GM18502 (cell line): ENCODE measurements at regions not wholly inside any gene's neighbourhood (a gene's known extent, or its start where the extent isn't known, plus 50 kb on each side); places are given as distances from the start of the nearest gene placed in this dataset.

Experiments
- ATAC-seq: cut with Tn5 transposase; IDR thresholded peaks from one replicate; pipeline ENCODE4 v1.9.1; 2021; ENCODE audit warnings: mild to moderate bottlenecking; ENCODE audit not compliant: unreplicated experiment, poor library complexity

DNA sequence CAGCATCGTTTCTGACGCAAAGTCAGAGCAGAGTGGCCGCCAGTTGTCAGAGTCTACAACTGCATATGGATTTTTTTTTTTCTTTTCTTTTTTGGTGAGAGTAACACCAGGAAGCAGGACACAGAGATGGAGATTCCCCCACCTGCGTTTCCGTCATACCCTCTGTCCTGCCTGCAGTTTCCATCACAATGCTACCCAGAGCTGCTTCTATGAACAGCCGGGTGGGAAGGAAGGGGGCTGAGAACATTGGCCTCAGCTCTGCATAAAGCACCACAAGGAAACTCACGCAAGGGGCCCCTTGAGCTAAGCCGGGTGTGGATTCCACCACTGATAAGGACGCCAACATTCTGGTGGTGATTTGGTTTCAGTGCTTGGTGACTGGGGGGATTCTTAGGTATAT, 183.5 kb upstream of the AFDN start:
- ATAC-seq = no peak

DNA sequence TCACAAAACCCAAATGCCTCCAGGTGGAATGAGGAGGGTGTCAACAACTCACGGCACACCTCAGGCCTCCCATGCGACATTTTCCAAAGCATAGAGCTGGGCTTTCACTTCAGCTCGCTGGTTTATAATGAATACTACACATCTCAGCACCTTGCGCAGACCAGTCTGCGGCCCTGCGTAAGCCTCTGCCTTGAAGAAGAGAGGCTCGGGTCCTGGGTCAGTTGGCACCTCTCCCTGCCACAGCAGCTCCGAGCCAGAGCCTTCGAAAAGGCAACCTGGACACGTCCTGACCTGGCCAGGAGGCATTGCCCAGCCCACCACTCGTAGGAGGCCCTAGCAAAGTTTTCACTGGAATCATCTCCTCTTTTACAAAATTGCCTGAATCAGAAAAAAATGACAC, 183.0 kb upstream of the AFDN start:
- no peak for ATAC-seq

DNA sequence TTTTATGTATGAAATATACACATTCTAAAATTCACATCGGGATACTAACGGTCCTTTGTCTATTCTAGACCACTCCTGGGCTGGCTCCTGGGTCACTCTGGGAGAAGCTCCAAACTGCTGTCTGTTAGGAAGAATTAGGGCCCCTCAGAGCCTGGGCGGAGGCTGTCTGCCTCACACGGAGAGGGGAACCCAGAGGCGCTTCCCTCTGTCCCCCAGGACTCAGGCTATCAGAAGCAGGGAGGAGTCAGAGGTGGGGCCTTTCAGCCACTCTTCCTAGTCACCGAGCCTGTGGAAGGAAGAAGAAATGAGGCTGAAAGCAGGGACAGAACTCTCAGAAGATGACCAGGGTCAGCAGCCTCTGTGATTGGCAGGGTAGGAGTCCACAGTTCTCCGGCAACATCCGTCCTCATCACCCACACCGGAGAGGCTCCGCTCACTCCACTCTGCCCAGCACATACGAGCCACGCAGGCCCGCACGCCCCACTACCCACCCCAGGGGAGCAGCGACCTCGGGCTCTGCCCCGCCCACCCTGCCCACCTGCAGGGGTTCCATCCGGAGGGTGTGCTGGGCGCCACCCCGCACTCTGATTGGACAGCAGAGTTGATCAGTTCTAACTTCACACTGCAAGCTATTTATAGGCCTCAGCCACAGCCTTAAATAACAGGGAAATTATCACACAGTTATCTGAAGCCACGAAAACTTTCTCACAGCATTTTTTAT, 182.1 kb upstream of the AFDN start:
- no peak for ATAC-seq

DNA sequence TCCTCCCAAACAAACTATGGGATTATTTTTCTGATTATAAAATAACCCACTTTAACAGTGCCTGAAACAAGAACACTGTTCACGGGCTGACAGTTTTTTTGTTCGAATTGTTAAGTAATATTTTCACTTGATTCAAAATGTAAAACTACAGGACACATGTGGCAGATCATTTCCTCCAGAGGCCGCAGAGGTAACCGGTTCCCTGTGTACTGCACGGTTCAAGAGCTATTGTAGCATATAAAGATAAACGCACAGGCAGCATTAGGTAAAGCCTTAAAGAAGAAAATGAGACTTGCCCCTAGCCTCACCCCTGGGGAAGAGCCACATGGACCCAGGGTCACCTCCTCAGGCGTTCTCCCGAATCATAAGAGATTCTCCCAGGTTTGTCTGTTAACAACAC, 181.3 kb upstream of the AFDN start:
- no peak for ATAC-seq

DNA sequence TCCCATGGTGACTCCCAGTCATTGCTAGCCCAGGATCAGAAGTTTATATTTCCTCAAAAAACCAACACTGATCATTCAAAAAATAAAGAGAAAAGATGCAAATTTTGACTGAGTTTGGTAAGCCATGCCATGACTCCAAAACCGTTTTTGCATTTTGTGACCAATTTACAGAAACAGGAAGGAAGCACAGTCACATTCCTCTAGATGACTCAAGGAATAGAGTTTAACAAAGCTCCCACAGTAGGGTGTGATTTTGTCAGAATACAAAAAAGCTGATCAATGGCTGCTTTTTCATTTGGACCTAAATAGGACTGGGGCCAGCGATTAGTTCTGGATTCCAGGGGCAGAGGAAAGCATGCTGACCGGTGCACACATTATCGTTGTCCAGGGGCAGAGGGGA, 179.4 kb upstream of the AFDN start:
- ATAC-seq = no peak

DNA sequence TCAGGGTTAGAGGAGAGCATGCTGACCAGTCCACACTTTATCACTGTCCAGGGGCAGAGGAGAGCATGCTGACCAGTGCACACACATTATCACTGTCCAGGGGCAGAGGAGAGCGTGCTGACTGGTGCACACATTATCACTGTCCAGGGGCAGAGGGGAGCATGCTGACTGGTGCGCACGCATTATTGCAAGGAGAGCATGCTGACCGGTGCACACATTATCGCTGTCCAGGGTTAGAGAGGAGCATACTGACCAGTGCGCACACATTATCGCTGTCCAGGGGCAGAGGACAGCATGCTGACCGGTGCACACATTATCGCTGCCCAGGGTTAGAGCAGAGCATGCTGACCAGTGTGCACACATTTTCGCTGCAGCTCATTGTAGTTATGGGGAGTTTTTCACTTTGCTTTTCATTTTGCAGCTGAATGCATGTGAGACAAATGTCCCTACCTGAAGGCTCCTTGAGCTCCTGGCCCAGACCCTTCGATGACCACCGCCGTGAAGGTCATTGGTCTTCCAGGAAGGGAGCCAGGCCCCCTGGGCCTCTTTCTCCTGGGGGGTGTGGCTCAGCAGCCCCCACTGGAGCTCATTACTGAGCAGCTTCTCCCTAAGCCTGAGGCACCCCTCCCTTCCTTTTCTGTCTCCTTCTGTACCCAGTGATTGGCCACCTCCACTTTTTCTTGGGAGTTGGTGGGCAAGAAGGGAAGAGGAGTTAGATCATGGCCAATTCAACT, 178.8 kb upstream of the AFDN start:
- ATAC-seq = no peak

DNA sequence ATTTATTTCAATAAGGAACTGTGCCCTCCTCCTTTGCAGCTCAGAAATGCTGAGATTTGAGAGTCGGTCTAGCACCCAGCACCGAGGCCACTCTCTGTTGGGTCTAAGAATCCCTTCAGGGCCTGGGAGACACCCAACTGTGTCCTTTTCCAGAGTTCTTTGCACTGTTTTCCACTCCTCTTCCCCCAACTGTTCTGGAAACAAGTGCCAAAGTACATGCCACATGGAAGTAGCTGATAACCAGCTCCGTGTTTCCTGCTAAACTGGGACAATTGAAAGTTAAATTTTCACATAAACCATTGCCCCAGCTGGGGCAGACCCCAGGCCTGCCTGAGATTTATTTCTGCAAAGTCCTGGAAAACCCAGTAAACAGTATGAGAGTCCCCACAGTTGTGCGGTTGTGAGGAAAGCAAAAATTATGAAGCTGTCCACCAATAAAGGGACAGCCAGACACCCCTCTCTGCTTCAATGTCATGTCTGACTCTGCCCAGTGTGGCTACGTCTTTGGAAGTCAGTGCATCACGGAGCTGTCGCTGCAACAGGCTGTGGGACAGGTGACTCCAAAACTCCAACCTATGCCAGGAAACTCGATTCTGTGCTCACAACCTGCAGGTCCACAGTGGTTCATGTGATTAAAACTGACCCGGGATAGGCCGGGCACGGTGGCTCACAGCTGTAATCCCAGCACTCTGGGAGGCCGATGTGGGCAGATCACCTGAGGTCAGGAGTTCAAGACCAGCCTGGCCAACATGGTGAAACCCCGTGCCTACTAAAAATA, 178.0 kb upstream of the AFDN start:
- no peak for ATAC-seq

DNA sequence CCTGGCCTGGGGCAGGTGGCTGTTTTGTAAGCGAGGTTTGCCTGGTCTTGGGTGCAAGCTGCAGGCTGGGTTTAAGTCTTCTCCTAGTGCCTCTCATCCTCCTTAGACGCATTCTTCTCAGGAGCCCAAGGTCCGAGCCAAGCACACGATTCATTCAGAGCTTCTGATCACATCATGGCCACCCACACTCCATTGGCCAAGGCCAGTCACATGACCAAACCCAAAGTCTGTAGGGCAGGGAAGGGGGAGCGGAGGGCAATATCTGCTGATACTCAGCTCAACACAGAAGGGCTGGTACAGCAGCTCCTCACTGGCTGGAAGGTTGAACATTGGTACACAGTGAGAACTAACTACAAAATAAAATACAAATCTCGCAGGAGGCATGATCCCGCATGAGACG, 177.2 kb upstream of the AFDN start:
- no peak for ATAC-seq

DNA sequence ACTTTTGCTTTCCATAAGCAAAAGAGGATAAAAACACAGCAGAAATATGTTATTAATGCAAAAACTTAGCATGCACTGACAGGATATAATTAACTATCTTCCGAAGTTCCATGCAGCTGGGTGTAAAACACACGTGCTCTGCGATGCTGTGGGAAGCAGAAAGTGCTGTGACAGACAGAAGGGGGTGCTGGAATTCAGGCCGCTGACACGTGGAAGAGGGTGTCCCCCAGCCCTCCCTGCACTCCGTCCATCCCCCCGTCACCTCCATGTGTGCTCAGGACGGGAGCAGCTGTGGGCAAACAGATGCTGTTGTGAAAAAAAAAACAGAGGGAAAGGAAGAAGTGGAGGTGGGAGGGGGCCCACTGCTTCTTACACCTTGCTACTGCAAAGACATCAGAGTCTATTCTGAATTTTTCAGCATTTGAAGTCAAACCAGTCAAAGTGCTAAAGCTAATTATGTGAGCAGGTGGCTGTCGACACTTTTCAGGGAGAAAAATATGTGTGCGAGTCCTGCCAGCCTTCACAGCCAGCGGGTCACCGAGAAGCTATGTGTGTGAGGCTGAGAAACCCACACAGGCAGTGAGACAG, 175.9 kb upstream of the AFDN start:
- ATAC-seq = no peak

DNA sequence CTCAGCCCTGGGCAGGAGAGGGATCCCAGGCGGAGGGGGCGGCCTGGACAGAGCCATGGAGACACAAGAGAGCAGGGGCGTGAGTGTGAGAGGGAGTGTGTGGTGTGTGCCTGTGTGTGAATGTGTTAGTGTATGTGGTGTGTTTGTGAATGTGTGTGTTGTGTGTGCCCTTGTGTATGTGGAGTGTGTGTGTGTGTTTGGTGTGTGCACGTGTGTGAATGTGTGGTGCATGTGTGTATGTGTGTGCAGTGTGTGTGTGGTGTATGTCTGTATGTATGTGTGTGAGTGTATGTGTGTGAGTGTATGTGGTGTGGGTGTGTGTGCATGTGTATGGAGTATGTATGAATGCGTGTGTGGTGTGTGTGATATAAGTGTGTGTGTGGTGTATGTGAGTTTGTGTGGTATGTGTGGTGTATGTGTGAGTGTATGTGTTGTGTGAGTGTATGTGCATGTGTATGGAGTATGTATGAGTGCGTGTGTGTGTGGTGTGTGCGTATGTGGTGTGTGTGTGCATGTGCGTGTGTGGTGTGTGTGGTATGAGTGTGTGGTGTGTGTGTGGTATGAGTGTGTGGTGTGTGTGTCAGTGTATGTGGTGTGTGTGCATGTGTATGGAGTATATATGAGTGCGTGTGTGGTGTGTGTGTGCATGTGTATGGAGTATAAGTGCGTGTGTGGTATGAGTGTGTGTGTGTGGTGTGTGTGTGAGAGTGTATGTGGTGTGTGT, 175.2 kb upstream of the AFDN start:
- ATAC-seq = no peak

DNA sequence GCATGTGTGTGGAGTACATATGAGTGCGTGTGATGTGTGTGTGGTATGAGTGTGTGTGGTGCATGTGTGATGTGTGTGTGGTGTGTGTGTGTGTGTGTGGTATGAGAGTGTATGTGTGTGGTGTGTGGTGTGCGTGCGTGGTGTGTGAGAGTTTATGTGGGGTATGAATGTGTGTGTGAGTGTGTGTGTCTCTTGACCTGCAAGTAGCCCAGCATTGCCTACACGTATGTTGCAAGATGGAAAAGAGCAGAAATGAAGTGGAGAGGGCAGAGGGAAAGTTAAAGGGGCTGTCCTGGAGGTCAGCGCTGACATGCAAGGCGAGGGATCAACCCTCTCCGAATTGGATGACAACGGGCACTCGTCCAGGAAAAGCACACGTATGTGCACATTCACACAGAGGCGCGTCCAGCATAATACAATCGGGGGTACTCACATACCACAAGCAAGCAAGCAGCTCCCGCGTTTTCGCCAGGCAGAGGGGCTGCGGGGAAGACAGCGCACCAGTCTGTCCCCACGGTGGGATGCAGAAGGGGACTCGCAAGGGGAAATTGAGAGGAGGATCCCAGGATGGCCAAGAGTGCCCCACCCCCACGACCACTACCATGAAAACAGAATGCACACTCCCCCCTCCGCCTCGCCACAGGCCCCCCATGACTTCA, 174.5 kb upstream of the AFDN start:
- ATAC-seq = no peak

DNA sequence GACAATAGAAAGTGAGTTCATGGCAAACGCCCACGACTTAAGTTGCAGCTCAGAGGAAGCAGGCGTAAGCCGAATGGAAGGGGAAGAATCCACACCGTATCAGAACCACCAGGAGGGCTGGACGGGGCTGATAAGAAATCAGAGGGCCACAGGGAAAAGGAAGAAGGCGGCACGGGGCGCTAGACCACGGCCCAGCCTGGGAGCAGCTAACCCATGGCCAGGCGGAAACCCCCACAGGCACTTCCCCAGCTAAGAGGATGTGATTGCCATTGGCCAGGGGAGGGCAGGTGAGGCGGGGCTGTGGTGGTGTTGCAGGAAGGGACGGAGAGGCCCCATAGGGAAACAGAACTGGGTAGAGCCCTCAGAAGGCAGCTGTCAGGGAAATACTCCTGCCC, 174.0 kb upstream of the AFDN start:
- ATAC-seq = no peak

DNA sequence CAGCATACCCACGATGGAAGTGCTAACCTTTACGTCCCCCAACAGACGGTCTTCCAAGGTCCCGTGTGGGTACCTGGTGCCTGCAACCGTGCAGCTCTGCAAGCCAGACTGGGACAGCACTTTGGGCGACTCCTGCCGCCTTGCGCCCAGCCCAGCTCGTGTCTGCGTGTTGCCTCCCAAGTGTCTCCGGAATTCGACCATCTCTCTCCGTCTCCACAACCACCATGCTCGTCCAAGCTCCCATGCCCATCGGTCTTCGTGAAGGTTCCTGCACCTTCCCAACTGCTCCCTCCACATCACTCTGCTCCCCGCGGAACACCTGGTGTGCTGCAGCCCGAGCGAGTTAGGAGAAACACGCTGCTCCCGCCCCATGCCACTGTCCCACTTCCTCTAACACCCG, 173.2 kb upstream of the AFDN start:
- ATAC-seq = no peak

DNA sequence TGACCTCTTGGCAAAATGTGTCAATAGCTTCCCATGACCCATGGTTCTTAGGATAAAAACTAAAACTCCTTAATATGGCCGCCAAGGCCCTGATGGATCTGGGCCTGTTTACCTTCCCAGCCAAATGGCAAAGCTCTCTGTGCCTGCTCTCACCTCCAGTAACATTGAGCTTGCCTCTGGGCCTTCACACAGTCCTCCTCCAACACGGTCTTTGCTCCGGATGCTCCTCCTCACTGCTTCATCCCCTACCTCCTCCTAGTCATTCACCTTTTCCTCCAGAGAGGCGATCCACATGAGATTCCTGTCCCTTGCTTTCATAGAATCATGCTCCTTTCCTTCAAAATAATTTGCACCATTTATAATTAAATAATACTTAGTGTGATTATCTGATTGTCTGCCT, 172.3 kb upstream of the AFDN start:
- no peak for ATAC-seq

DNA sequence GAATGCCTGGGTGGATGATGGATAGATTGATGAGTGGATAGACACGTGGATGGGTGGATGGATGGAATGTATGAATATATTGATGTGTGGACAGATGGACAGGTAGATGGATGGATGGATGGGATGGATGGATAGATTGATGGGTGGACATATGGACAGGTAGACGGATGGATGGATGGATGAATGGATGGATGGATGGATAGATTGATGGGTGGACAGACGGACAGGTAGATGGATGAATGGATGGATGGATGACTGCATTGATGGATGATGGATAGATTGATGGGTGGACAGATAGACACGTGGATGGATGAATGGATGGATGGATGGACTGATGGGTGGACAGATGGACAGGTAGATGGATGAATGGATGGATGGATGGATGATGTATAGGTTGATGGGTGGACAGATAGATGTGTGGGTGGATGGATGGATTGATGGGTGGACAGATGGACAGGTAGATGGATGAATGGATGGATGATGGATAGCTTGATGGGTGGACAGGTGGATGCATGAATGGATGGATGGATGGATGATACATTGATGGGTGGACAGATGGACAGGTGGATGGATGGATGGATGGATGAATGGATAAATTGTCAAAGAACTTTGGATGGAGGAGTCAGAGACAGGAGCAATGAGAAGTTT, 171.4 kb upstream of the AFDN start:
- ATAC-seq = no peak

DNA sequence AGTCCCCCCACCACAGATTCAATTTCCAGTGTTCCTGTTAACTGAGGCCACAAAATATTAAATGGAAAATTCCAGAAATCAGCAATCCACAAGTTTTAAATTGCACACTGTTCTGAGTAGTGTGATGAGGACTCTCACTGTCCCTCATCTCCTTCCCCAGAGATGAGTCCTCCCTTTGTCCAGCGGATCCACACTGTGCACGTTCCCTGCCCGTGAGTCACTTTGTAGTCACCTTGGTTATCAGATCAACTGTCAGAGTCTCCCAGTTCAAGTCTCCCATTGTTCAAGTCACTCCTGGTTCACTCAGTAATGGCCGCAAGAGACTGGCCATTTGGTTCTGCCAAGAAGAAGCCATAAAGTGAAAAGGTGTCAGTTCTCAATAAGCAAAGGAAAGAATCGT, 168.6 kb upstream of the AFDN start:
- no peak for ATAC-seq

DNA sequence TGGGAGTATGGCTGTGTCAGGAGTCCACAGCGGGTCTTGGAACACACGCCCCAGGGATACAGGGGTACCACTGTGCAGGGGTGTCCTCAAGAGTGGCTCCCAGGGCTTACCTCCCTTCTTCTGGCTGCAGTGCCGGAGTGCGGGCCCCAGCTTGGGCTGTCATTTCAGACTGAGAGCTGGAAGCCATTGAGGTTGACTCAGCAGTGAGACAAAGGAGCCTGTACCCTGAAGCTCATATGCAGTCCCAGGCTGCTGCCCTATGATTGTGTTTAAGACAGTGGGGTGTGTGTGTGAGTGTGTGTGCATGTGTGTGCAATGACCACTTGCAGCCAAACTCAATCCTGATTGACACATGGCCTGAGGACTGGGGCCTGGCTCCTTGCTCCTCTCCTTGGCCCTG, 167.7 kb upstream of the AFDN start:
- ATAC-seq = no peak

DNA sequence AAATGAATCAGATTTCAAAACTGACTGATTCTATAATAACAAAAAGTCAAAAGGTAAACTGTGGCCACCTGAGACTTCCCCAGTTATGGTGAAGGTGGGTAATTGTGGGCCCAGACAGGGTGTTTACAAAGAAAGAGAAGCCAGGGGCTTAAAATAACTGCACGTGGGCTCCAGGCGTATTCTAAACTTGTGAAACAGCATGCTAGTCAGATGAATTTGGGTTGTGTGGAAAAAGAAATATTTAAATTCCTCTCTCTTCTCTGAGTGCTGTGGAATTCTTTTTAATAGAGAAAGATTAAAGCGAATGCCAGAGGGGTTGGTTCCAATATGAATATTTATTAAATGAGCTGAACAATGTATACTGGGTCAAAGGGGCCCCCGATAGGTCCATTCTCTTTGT, 166.3 kb upstream of the AFDN start:
- ATAC-seq = no peak

DNA sequence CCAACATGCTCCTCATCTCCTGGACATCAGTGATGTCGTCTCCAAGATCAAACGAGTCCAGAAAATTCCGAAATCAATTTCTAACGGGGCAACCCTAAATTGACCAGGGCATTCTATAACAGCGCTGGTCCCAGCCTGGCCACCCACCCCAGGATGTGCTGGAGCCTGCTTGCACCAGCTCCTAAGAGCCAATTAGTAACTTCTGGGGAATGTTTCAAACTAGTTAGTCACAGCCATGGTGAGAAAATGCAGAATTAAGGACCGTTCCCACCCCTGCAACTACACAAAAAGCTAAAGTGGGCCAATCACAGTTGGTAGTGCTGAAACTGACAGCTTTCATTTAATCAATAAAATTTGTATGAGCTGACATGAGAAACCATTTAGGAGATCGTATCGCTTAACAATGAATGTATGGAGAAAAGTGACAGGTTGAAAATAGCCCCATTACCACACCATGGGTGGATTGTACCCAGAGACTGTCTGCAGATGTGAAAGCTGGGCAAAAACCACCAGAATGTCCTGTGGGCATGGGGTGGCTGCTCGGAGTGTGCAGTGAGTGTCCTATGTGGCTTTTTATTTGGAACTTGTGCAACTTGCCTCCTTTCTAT, 165.7 kb upstream of the AFDN start:
- no peak for ATAC-seq
